Panc1 (cell line): ENCODE measurements at regions not wholly inside any gene's neighbourhood (a gene's known extent, or its start where the extent isn't known, plus 50 kb on each side); places are given as distances from the start of the nearest gene placed in this dataset.

Experiments used
- ATAC-seq: fragments of 200-7000 bp; cut with Tn5 transposase; 2 replicates; pipeline ENCODE4 v1.9.1; 2020; ENCODE audit warnings: mild to moderate bottlenecking, moderate library complexity
- BruUV-seq: library from RNA; stranded (reverse); fragments of 400-500 nt; replicated peaks from 2 replicates; lab custom pipeline; 2021; lab: Mats Ljungman, UMichigan
- CTCF ChIA-PET: fragments of 300-600 bp; sonication (Branson Sonifier 250); formaldehyde crosslinking; loops from one replicate; lab custom pipeline; 2022; ENCODE audit warnings: antibody characterized with exemption; lab: Charles Lee
- POLR2A ChIA-PET: fragments of 300-600 bp; sonication (Branson Sonifier 250); formaldehyde crosslinking; loops from one replicate; lab custom pipeline; 2022; ENCODE audit warnings: antibody characterized with exemption; lab: Charles Lee
- DNase-seq: peaks from one replicate; pipeline ENCODE4 v3.0.0-alpha.2; 2010; ENCODE audit warnings: low read depth, low spot score
- H3K27ac ChIP-seq: 2 replicates; pipeline ENCODE4 v1.5.1; 2011; ENCODE audit warnings: mild to moderate bottlenecking, low read length, inconsistent platforms
- H3K27me3 ChIP-seq: fragments of 200-500 bp; sonication (Bioruptor generic); 2 replicates; pipeline ENCODE4 v1.6.0; 2014; ENCODE audit warnings: low read length, inconsistent platforms; ENCODE audit not compliant: control insufficient read depth, insufficient read depth
- H3K36me3 ChIP-seq: fragments of 200-500 bp; sonication (Bioruptor generic); 2 replicates; pipeline ENCODE4 v1.5.1; 2014; ENCODE audit warnings: inconsistent platforms, mild to moderate bottlenecking, low read length, moderate library complexity; ENCODE audit not compliant: control insufficient read depth, insufficient read depth
- H3K4me1 ChIP-seq: 2 replicates; pipeline ENCODE4 v1.5.1; 2011; ENCODE audit warnings: inconsistent platforms, mild to moderate bottlenecking, low read length, moderate library complexity; ENCODE audit not compliant: control insufficient read depth, insufficient read depth
- H3K4me3 ChIP-seq, 2 experiments: 2 replicates each; pipeline ENCODE4 v1.5.1; 2011 to 2012; ENCODE audit warnings: low read depth in 2 of 2, low read length in 2 of 2, mild to moderate bottlenecking in 2 of 2, inconsistent platforms in 1 of 2, moderate library complexity in 1 of 2
- H3K9me3 ChIP-seq: fragments of 200-500 bp; sonication (Bioruptor generic); 2 replicates; pipeline ENCODE4 v1.5.1; 2014; ENCODE audit warnings: low read depth, mild to moderate bottlenecking, inconsistent platforms, low read length, moderate library complexity; ENCODE audit not compliant: control insufficient read depth, insufficient read depth
- POLR2AphosphoS5 ChIP-seq: IDR thresholded peaks from 2 replicates; pipeline ENCODE4 v1.6.1; 2012; ENCODE audit warnings: mild to moderate bottlenecking, low read depth, low read length, moderate library complexity
- SIN3A ChIP-seq: IDR thresholded peaks from 2 replicates; pipeline ENCODE4 v1.6.1; 2012; ENCODE audit warnings: low read depth, mild to moderate bottlenecking, low read length, moderate library complexity, borderline replicate concordance; ENCODE audit not compliant: insufficient read depth
- TCF7L2 ChIP-seq: IDR thresholded peaks from 2 replicates; pipeline ENCODE4 v1.6.1; 2011; ENCODE audit warnings: mild to moderate bottlenecking, low read depth, low read length, inconsistent platforms
- in situ Hi-C: cut with HindIII; loops from 2 replicates; pipeline ENCODE4 v1.10.0; 2016; ENCODE audit warnings: low sequenced_read_pairs, low pct_unique_long_range_greater_than_20kb
- intact Hi-C: fragments of 100-400 bp; cut with micrococcal nuclease; formaldehyde crosslinking; loops from one replicate; pipeline ENCODE4 v1.10.0; 2022; ENCODE audit not compliant: unreplicated experiment
- TF ChIP-seq, protein P1 (sequence below): fragments of 450-650 bp; IDR thresholded peaks from 2 replicates; pipeline ENCODE4 v1.5.1; 2017; ENCODE audit warnings: mild to moderate bottlenecking
- TF ChIP-seq, protein P2 (sequence below), 2 experiments: IDR thresholded peaks; 2 replicates each; pipeline ENCODE4 v1.6.1; 2011 to 2012; ENCODE audit warnings: low read depth in 2 of 2, control low read depth in 1 of 2, low read length in 1 of 2, mild to moderate bottlenecking in 1 of 2, moderate library complexity in 1 of 2; ENCODE audit not compliant: insufficient read depth in 1 of 2

DNA sequence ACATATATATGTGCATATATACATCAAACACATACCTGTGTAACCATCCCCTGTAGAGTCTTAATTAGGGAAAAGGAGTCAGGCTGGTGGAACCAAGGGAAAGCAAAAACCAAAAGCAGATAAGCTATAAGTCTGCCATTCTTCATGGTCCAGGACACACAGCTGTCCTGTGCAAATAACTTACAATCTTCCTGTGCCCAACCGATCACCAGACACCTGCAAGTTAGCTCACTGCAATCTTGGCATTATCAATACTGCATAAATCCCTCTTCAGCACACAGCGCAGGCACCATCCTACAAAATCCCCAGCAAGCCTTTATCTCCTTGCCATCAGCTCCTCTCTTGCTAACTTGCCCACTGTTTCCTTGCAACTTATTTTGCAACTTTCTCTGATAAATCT is 60.8 kb upstream of the DYNAP start:
- ATAC-seq: no peak
- no peak overlapping the region for H3K4me3 ChIP-seq
- ChIA-PET POLR2A (no interaction called here), CTCF (no interaction called here)
- H3K4me1 ChIP-seq: no peaks in the 10 kb centered on the region
- H3K36me3 ChIP-seq: no peaks in the 10 kb centered on the region
- no peak for DNase-seq
- H3K27me3 ChIP-seq: no peaks in the 10 kb centered on the region
- in situ Hi-C loops (no loop called here), intact Hi-C loops (no loop called here)
- TF ChIP-seq POLR2AphosphoS5 (no peak), TCF7L2 (no peak), SIN3A (no peak)
- TF ChIP-seq, protein P1, sequence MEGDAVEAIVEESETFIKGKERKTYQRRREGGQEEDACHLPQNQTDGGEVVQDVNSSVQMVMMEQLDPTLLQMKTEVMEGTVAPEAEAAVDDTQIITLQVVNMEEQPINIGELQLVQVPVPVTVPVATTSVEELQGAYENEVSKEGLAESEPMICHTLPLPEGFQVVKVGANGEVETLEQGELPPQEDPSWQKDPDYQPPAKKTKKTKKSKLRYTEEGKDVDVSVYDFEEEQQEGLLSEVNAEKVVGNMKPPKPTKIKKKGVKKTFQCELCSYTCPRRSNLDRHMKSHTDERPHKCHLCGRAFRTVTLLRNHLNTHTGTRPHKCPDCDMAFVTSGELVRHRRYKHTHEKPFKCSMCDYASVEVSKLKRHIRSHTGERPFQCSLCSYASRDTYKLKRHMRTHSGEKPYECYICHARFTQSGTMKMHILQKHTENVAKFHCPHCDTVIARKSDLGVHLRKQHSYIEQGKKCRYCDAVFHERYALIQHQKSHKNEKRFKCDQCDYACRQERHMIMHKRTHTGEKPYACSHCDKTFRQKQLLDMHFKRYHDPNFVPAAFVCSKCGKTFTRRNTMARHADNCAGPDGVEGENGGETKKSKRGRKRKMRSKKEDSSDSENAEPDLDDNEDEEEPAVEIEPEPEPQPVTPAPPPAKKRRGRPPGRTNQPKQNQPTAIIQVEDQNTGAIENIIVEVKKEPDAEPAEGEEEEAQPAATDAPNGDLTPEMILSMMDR: no peak
- TF ChIP-seq, protein P2, sequence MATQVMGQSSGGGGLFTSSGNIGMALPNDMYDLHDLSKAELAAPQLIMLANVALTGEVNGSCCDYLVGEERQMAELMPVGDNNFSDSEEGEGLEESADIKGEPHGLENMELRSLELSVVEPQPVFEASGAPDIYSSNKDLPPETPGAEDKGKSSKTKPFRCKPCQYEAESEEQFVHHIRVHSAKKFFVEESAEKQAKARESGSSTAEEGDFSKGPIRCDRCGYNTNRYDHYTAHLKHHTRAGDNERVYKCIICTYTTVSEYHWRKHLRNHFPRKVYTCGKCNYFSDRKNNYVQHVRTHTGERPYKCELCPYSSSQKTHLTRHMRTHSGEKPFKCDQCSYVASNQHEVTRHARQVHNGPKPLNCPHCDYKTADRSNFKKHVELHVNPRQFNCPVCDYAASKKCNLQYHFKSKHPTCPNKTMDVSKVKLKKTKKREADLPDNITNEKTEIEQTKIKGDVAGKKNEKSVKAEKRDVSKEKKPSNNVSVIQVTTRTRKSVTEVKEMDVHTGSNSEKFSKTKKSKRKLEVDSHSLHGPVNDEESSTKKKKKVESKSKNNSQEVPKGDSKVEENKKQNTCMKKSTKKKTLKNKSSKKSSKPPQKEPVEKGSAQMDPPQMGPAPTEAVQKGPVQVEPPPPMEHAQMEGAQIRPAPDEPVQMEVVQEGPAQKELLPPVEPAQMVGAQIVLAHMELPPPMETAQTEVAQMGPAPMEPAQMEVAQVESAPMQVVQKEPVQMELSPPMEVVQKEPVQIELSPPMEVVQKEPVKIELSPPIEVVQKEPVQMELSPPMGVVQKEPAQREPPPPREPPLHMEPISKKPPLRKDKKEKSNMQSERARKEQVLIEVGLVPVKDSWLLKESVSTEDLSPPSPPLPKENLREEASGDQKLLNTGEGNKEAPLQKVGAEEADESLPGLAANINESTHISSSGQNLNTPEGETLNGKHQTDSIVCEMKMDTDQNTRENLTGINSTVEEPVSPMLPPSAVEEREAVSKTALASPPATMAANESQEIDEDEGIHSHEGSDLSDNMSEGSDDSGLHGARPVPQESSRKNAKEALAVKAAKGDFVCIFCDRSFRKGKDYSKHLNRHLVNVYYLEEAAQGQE (IDR thresholded peaks at IDR 0.05; ENCODE audit: insufficient read depth in 1 of 2, low read depth in 2 of 2, low read length in 1 of 2): no peak
- BruUV-seq: no TSS peak
- H3K27ac ChIP-seq: no peak overlapping the region
- no peaks in the 10 kb centered on the region for H3K9me3 ChIP-seq

DNA sequence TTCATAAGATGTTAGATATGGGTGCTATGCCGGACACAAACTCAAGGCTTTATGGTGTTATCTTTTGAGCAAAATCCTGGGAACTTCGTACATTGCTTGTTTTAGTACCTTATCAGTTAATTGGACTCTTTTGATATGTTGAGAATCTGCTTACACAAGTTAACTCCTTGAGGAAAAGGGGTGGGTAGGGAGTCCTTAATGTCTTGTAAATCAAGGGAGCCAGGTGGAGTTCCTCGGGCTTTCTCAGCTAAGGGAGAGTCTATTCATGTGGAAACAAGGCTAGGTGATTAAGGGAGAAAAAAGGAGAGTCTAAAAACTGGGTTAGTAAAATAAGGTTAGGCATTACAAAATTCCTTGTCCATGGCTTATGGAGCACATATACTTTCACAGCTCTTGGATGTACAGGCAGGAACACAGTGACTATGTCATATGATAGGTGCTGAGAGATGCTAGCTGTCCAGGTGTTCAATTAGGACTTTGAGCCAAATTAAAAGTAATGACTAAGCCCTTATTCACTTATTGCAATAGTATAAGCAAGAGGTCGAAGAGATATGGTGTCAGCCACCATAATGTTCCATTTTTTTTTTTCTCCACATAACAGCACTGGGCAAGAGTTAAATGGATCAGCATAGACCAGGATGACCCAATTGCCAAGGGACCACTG is 59.5 kb upstream of the DYNAP start:
- H3K27ac ChIP-seq: no peak overlapping the region
- no peak for DNase-seq
- no TSS peak for BruUV-seq
- H3K27me3 ChIP-seq: no peaks in the 10 kb centered on the region
- no peaks in the 10 kb centered on the region for H3K36me3 ChIP-seq
- no peak overlapping the region for H3K4me3 ChIP-seq
- ChIA-PET CTCF (no interaction called here), POLR2A (no interaction called here)
- no peak for ATAC-seq
- H3K9me3 ChIP-seq: no peaks in the 10 kb centered on the region
- in situ Hi-C loops (no loop called here), intact Hi-C loops (no loop called here)
- no peaks in the 10 kb centered on the region for H3K4me1 ChIP-seq
- TF ChIP-seq TCF7L2 (no peak), SIN3A (no peak), POLR2AphosphoS5 (no peak)
- TF ChIP-seq, protein P2 (IDR thresholded peaks at IDR 0.05; ENCODE audit: insufficient read depth in 1 of 2, low read depth in 2 of 2, low read length in 1 of 2): no peak
- TF ChIP-seq, protein P1: no peak
